HG03097 (cell line): ENCODE measurements at regions not wholly inside any gene's neighbourhood (a gene's known extent, or its start where the extent isn't known, plus 50 kb on each side); places are given as distances from the start of the nearest gene placed in this dataset.

Source experiments
- ATAC-seq: cut with Tn5 transposase; IDR thresholded peaks from one replicate; pipeline ENCODE4 v1.9.1; 2021; ENCODE audit not compliant: unreplicated experiment, low FRiP score

DNA sequence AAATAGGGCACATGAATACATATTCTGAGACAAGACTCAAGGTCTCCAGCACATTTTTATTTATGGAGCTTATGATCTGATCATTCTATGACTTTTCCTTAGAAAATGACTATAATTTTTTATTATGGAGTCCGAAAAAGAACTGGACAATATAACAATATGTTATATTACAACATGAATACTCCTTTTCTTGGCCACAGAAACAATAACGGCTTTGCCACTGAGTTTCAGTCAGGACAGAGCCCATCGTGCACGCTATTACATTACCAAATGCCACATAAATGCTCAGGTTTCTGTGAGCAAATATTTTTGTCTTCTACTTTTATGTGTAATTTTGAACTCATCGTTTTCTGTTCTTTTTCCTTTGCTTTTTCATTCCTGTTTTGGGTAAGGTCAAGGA is 509.2 kb upstream of the ZEB2 start:
- ATAC-seq: no peak

GRCh38 chr2:145028101-145028920 is 508.4 kb upstream of the ZEB2 start:
- no peak for ATAC-seq

GRCh38 chr2:145026456-145027455 is 506.8 kb upstream of the ZEB2 start:
- ATAC-seq: no peak

DNA sequence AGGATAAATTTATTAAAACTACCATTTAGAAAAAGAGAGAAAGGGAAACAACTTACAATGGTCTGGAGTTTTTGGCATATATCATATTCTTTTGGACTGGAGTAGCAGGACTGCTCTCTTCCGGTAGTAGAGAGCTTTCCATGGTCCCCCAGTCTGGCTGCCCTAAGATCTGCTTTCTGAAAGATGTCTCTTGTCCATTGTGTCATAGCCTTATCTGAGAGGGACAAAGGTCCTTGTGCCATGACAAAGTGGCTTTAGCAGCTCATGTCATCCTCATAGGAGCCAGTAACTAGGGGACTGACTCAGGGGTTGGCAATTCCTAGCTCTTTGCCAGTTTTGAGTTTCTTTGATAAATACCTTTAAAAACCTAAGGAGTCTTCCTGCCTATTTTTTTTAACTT is 505.5 kb upstream of the ZEB2 start:
- no peak for ATAC-seq

- ATAC-seq: no peak
Measured at GRCh38 chr2:145023334-145023934, 503.5 kb upstream of the ZEB2 start.

DNA sequence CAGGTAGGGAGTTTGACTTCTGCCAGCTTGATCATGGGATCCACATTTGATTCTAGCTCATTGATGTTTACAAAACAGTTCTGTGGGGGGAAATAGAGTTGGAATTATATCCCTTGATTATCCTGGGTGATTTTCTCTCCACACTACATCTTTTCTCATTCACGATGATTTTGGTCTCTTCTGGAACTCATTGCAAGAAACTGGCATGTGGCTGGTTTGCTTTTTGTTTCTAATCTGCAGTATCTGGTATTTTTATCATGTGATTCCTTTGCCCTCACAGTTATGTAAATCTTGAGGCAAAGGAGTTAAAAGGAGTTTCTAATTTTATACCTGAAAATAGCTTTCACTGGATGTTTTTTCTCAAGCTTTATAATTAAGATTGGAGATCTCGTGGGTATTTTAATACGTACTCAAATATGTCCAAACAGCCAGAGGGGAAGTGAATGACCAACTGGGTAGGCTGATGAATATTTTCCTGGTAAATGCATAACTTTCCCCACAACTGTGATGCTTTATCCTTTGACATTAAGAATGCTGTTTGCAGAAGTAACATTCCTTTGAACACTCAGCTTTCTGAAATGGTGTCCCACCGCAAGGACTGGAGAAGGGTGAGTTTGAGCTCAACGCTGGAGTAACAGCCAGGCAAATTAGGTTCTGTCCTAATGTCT is 502.9 kb upstream of the ZEB2 start:
- no peak for ATAC-seq

- ATAC-seq: no peak
Measured at GRCh38 chr2:145021962-145022665, 502.2 kb upstream of the ZEB2 start.

- no peak for ATAC-seq
Measured at GRCh38 chr2:145020694-145021093, 500.8 kb upstream of the ZEB2 start.

GRCh38 chr2:145020139-145020538 is 500.2 kb upstream of the ZEB2 start:
- no peak for ATAC-seq

- no peak for ATAC-seq
Measured at GRCh38 chr2:145018502-145018901, 498.6 kb upstream of the ZEB2 start.

GRCh38 chr2:145017149-145017548 is 497.2 kb upstream of the ZEB2 start:
- no peak for ATAC-seq

DNA sequence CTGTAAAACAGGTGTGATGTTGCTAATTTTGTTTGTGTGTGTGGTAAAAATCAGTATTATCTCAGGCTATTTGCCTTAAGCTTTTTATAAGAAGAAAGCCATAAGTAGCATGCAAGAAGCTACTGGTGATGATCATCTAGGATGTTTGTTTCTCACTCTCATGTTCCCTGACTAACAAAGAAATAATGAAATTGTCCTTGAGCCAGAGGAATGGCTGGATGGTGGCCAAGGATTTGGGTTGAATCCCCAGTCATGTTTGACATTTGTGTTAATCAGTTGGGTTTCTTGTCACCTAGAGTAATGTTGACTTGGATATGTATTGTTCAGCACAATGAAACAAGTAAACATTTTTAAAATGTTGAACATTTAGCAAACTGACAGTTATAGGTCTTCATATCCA is 496.8 kb upstream of the ZEB2 start:
- ATAC-seq: no peak

DNA sequence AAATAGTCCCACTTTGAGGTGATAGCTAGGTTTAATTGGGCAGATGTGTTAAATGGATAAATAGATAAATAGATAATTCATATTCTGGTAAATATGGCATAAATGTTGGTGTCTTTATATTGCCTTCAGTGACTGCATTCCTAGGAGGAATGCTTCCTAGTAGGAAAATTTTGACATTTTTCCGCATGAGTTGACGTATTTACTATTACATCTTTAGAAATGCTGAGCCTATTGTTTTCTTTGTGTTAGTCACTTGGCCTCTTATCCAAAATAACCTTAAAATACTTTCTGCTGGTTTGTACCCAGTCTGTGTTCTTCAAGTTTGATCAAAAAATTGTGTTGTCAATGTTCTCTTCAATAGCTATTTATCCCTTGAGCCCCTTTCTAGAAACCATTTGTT is 495.6 kb upstream of the ZEB2 start:
- ATAC-seq: no peak

- ATAC-seq: no peak
Measured at GRCh38 chr2:145012806-145013205, 492.9 kb upstream of the ZEB2 start.

GRCh38 chr2:145012214-145012670 is 492.3 kb upstream of the ZEB2 start:
- no peak for ATAC-seq

- no peak for ATAC-seq
Measured at GRCh38 chr2:145010635-145011034, 490.7 kb upstream of the ZEB2 start.

DNA sequence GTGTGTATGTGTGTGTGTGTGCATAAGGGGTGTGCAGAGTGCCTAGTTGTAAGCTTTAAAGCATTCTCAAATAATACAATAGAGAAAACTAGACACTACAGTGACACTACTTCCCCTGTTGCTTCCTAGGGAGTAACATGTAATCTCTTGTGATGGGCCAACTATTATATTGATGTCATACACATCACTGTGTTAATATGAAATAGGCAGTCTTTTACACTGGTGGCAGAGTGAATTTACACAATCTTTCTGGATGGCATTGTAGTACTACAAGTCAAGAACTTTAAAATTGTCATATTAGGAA is 488.0 kb upstream of the ZEB2 start:
- ATAC-seq: no peak

DNA sequence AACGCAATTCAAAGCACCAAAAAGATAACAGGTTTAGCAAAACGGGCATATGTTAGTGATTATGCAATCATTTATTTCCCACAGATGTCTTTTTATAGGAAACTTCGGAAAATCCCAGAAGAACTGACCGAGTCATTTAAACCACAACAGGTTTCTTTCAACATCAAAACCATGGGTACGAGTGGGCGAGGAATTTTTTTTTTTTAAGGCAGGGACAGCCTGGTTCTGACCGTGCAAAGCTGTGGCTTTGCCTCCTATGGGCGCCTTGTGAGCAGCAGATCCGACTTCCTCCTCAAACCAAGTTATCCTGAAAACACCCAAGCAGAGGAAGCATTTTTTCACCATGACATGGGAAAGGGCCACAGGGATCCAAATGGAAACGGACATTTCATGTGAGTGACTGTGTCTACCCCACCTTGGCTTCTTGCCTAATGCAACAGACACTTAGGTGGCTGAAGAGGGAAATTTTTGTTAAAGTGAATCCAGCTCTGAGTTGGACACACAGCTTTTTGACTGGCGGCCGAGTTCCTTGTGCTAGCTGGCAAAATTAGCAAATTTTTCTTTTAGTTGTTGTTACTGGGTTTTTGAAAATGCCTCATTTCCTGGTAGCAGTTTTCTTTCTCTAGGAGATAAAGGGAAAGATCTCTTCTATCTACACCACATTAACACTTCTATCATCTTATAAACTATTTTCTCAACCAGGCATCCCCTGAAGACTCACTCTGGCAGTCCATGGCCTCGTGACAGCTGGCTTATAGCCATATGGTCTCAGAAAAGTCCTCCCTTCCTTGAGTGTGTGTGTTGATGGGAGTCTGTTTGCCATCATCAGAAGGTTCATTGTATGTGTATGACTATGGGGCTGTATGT is 487.4 kb upstream of the ZEB2 start:
- no peak for ATAC-seq

GRCh38 chr2:145002624-145003023 is 482.7 kb upstream of the ZEB2 start:
- no peak for ATAC-seq
